Hematopoietic multipotent progenitor cell treated with erythropoietin and hydrocortisone succinate and interleukin-3 and kit ligand, for 8 days (in vitro differentiated cells): ENCODE measurements at regions not wholly inside any gene's neighbourhood (a gene's known extent, or its start where the extent isn't known, plus 50 kb on each side); places are given as distances from the start of the nearest gene placed in this dataset.

Experiments used
- DNase-seq: peaks from one replicate; pipeline ENCODE4 v3.0.0-alpha.2; 2015

GRCh38 chr2:144211065-144211464 is 308.9 kb downstream of the ZEB2 start:
- DNase-seq = no peak

DNA sequence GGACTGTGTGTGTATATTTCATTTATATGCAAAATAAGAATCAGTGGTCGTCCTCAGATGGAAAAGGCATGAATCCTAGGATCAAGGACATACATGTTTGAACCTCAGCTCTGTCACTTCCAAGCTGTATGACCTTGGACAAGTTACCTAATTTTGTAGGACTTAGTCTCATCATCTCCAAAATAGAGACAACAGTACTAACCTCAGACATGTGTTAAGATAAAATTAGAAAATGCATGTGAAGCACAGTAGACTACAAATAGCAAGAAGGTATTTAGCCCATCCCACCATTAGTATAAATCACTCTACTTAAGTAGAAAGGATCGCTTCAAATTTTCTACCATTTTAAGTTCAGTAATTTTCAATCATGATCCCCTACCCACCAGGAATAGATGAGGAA is 309.8 kb downstream of the ZEB2 start:
- DNase-seq = no peak

GRCh38 chr2:144208924-144209323 is 311.0 kb downstream of the ZEB2 start:
- DNase-seq = no peak

DNA sequence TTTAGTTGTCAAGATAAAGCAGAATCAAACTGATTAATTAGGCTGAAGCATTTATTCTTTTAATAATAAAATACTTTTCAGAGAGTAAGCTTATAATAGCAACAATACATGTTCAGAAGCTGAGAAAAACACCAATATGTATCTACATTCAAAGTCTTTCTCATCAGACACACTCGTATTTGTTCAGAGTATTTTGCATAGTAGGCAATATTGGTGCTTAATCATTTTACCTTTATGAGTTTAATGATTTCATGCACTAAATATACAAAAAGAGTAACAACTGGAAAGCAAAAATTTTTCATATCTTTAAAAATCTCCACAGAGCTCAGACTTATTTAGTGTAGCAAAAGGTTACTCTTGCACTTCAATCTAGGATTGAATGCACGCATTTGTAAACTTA is 313.9 kb downstream of the ZEB2 start:
- no peak for DNase-seq

GRCh38 chr2:144201868-144202468 is 318.0 kb downstream of the ZEB2 start:
- DNase-seq = no peak

GRCh38 chr2:144201126-144201525 is 318.8 kb downstream of the ZEB2 start:
- DNase-seq = no peak

- DNase-seq = peak; percentile 37
Measured at GRCh38 chr2:144198116-144198515, 321.8 kb downstream of the ZEB2 start.

DNA sequence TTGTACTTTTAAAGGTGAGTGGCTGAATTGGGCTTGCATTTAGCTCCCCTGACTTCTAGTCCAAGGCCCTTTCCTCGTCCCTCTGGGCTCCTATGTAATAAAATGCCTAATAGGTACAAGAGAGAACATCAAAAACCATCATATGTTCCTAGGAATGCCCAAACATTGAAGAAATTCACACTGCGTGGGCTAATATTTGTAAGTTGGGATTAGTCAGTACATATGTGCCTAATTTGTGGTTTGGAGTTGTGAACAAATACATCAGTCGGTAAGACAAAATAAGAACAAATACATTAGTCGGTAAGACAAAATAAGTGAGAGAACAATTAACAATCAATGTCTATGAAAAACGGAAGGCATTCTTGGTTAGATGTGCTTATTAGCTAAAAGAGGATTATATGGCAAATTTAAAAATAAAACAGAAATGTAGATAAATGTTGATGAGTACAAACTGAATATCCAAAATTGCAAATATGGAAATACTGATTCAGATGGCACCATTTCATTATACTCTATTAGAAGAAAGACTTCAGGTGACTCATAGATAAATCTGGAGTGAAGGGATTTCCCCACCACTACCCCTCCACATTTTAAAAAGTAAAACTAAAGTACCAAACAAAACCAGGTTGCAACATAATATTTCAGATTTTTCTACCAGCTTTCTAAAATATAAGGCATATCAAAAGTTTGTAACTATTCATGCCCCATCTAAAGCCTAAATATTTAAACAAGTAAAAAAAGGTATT is 325.4 kb downstream of the ZEB2 start:
- no peak for DNase-seq

DNA sequence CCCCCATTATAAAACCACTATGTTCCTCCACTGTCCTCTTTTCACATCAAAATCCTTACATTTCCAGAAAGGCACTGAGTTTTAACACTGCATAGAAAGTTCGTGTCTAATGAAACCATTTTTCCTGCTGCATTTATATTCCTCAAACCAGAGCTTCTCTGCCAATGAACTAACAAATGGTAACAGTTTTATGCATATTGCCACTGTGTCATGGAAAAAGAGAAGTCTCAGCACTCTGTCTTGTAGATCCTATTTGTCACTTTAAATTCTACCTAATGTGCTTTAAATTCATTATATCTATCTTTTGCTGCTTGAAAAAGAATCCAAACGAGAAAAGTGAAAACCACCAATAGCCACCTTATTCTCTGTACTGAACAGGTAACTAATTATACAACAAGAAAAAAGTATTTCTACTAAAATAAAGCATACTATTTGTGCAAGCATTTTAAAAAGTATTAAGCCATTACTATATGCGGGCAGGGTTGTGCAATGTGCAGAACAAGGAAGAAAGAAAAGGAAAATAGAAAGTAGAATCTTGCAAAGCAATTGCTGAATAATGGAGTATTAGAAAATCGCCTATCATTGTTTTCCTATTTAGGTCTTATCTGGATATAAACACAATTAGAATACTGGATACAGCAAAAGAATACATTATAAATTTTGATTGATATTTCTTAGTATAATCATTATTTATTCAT is 328.9 kb downstream of the ZEB2 start:
- DNase-seq = no peak

GRCh38 chr2:144183727-144184126 is 336.2 kb downstream of the ZEB2 start:
- DNase-seq = no peak

DNA sequence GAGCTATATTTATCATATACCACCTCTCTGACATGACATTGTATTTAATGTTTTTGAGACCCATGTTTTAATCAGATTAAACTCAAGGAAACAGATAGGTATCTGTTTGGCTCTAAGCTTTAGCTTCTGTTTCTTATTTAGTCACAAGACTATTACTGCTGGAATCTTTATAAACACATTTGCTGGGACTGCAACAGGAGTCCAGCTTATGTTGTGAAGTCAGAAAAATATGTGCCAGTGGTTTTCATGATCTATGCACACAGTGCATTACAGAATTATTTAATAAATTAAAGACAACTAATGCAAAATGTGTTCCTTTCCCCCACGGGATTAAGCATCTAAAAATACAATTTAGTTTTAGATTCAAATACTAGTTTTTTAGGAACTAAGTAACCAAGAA is 338.9 kb downstream of the ZEB2 start:
- no peak for DNase-seq

GRCh38 chr2:144180131-144180530 is 339.8 kb downstream of the ZEB2 start:
- no peak for DNase-seq

GRCh38 chr2:144170179-144170578 is 349.7 kb downstream of the ZEB2 start:
- DNase-seq = no peak

DNA sequence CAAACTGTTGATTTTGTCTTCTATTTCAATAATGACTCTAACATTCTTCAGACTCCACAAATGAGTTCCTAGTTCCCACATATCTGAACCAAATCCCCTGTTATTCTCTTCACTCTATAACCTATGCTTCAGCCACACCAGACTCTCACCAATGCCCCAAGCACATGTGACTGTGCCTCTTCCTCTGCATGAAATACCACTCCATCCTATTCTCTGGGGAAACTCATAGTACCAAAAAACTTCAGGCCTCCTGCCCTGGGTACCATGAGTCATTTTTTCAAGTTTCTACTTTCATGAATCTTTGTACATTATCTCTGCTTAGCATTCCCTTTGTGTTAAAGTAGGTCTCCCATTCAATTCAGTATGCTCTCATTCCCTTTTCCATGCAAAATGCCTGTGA is 353.2 kb downstream of the ZEB2 start:
- DNase-seq = no peak

GRCh38 chr2:144165599-144166250 is 354.2 kb downstream of the ZEB2 start:
- DNase-seq = no peak

DNA sequence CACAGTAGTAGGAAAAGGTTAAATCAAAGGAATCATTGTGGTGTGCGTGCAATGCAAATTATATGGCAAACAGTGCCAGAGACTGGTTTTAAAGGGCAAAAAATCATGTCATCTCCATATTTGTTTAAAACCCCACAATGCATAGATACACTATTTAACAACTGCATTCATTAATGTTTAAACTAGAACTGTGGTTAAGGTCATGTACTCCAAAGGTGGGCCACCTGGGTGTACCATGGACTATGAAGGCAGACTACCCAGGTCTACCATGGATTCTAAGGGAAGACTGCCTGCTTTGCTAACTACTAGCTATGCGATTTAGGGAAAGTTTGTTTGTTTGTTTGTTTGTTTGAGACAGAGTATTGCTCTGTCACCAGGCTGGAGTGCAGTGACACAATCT is 356.3 kb downstream of the ZEB2 start:
- no peak for DNase-seq

- peak; percentile 47 for DNase-seq
Measured at GRCh38 chr2:144162652-144163051, 357.3 kb downstream of the ZEB2 start.

DNA sequence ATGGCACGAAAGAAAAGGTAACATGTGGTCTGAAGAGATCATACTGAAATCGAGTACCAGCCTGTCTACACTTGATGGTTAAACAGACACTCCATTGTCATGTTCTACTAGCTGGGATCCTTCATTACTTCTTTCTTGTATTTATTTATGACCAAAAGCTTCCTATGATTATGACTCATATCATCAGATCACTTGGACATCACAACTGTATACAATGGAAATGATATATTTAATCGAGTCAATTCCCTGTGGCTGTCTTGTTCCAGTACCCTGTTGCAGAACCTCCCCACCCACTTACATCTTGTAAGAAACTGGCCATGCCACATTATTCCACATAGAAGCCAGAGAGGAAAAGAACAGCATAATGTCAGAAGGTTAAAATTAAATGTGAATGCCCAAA is 358.9 kb downstream of the ZEB2 start:
- no peak for DNase-seq

GRCh38 chr2:144159240-144159639 is 360.7 kb downstream of the ZEB2 start:
- peak; percentile 28 for DNase-seq

- no peak for DNase-seq
Measured at GRCh38 chr2:144158096-144158495, 361.8 kb downstream of the ZEB2 start.

GRCh38 chr2:144156736-144157640 is 362.9 kb downstream of the ZEB2 start:
- no peak for DNase-seq

DNA sequence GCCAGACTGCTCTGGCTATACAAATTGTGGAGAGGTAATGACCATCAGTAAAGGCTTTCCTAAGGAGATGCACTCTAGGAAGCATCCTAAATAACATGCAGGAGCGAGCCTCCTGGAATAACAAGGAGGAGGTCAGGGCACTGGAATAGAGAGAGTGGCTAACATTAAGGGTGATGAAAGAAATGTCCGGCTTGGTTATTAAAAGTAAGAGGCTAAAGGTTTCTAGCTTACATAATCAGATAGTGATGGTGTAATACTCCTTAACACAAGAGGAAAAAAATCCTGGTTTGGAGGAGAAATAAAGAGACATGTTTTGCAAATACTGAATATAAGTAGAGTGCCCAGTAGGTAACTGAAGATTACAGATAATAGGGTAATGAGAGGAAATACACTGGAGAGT is 365.7 kb downstream of the ZEB2 start:
- no peak for DNase-seq

GRCh38 chr2:144152817-144153271 is 367.1 kb downstream of the ZEB2 start:
- DNase-seq = peak; percentile 91
